ENCODE measurements at regions not wholly inside any gene's neighbourhood (a gene's known extent, or its start where the extent isn't known, plus 50 kb on each side); places are given as distances from the start of the nearest gene placed in this dataset.
"Not testable (repeated sequence)": the region's sequence is repeated elsewhere in the genome, so short reads cannot be mapped to it uniquely, and the experiment has no call there.

- no peak for DNase-seq
Observed at GRCh38 chr3:170701696-170702678, 116.1 kb upstream of the SLC7A14 start.

- no peak for DNase-seq
Observed at GRCh38 chr3:170700054-170700404, 114.2 kb upstream of the SLC7A14 start.

- no peak for DNase-seq
Observed at GRCh38 chr3:170699158-170700053, 113.5 kb upstream of the SLC7A14 start.

GRCh38 chr3:170697908-170698307 lies 112.0 kb upstream of the SLC7A14 start:
- no peak for DNase-seq

- no peak for DNase-seq
Observed at GRCh38 chr3:170697131-170697530, 111.3 kb upstream of the SLC7A14 start.

- DNase-seq: no peak
Observed at GRCh38 chr3:170695486-170696064, 109.7 kb upstream of the SLC7A14 start.

- DNase-seq: no peak
Observed at GRCh38 chr3:170692720-170693119, 106.8 kb upstream of the SLC7A14 start.

- DNase-seq: no peak
Observed at GRCh38 chr3:170690661-170690981, 104.7 kb upstream of the SLC7A14 start.

- peak; percentile 65 for DNase-seq
Observed at GRCh38 chr3:170689893-170690660, 104.2 kb upstream of the SLC7A14 start.

GRCh38 chr3:170689296-170689829 lies 103.5 kb upstream of the SLC7A14 start:
- no peak for DNase-seq

- DNase-seq: not testable (repeated sequence)
Observed at GRCh38 chr3:170688222-170688621, 102.3 kb upstream of the SLC7A14 start.

GRCh38 chr3:170680593-170680992 lies 94.7 kb upstream of the SLC7A14 start:
- no peak for DNase-seq

GRCh38 chr3:170679190-170679589 lies 93.3 kb upstream of the SLC7A14 start:
- DNase-seq: no peak

GRCh38 chr3:170670504-170670903 lies 84.6 kb upstream of the SLC7A14 start:
- DNase-seq: no peak

GRCh38 chr3:170662986-170663385 lies 77.1 kb upstream of the SLC7A14 start:
- not testable (repeated sequence) for DNase-seq

- no peak for DNase-seq
Observed at GRCh38 chr3:170660139-170660538, 74.3 kb upstream of the SLC7A14 start.

GRCh38 chr3:170657312-170657711 lies 71.4 kb upstream of the SLC7A14 start:
- no peak for DNase-seq

- no peak for DNase-seq
Observed at GRCh38 chr3:170656284-170656683, 70.4 kb upstream of the SLC7A14 start.

GRCh38 chr3:170653801-170654200 lies 67.9 kb upstream of the SLC7A14 start:
- DNase-seq: no peak

- no peak for DNase-seq
Observed at GRCh38 chr3:170651260-170651845, 65.5 kb upstream of the SLC7A14 start.

GRCh38 chr3:170650557-170650956 lies 64.7 kb upstream of the SLC7A14 start:
- DNase-seq: not testable (repeated sequence)

GRCh38 chr3:170644711-170645110 lies 58.8 kb upstream of the SLC7A14 start:
- DNase-seq: no peak

Measured in right forelimb (tissue), 1 donor.